Astrocyte of the spinal cord (primary cell): ENCODE measurements at regions not wholly inside any gene's neighbourhood (a gene's known extent, or its start where the extent isn't known, plus 50 kb on each side); places are given as distances from the start of the nearest gene placed in this dataset.

ENCODE experiments used
- DNase-seq: peaks from one replicate; pipeline ENCODE4 v3.0.0; 2011; ENCODE audit warnings: low read depth, low spot score
- H3K4me3 ChIP-seq: 2 replicates; pipeline ENCODE4 v1.5.1; 2011; ENCODE audit warnings: low read depth, mild to moderate bottlenecking, low read length, moderate library complexity
- in situ Hi-C: cut with HindIII; loops from 2 replicates; pipeline ENCODE4 v1.10.0; 2017; ENCODE audit warnings: low sequenced_read_pairs
- TF ChIP-seq, protein P1 (sequence below): IDR thresholded peaks from 2 replicates; pipeline ENCODE4 v1.5.1; 2012; ENCODE audit warnings: low read depth, mild to moderate bottlenecking, low read length, inconsistent platforms

GRCh38 chr6:139872665-139873064 lies 498.2 kb upstream of the CITED2 start:
- in situ Hi-C loops, result no loop called here
- TF ChIP-seq, protein P1, sequence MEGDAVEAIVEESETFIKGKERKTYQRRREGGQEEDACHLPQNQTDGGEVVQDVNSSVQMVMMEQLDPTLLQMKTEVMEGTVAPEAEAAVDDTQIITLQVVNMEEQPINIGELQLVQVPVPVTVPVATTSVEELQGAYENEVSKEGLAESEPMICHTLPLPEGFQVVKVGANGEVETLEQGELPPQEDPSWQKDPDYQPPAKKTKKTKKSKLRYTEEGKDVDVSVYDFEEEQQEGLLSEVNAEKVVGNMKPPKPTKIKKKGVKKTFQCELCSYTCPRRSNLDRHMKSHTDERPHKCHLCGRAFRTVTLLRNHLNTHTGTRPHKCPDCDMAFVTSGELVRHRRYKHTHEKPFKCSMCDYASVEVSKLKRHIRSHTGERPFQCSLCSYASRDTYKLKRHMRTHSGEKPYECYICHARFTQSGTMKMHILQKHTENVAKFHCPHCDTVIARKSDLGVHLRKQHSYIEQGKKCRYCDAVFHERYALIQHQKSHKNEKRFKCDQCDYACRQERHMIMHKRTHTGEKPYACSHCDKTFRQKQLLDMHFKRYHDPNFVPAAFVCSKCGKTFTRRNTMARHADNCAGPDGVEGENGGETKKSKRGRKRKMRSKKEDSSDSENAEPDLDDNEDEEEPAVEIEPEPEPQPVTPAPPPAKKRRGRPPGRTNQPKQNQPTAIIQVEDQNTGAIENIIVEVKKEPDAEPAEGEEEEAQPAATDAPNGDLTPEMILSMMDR, result no peak
- DNase-seq, result no peak
- H3K4me3 ChIP-seq, result no peak overlapping the region

GRCh38 chr6:139871803-139872510 lies 497.5 kb upstream of the CITED2 start:
- no peak for DNase-seq
- in situ Hi-C loops, result no loop called here
- TF ChIP-seq, protein P1, result no peak
- no peak overlapping the region for H3K4me3 ChIP-seq

GRCh38 chr6:139871165-139871710 lies 496.8 kb upstream of the CITED2 start:
- in situ Hi-C loops, result no loop called here
- DNase-seq, result no peak
- TF ChIP-seq, protein P1, result no peak
- H3K4me3 ChIP-seq, result no peak overlapping the region

DNA sequence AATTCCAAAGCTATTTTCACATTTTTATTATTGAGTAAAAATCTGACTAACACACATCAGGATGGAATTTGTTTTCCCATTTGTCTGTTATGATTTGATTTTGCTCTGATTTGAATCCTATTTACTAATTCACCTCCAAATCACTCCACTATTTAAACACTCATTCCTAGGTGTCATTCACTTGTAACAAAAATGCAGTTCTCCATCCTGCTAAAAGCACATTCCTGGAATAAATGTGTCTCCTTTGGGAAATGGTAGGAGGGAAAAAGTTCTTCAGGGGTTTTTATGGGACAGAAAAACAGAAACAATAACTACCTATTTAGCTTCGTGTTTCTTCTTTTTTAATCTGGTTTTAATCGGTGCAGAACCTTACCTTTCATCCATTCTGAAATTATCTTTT lies 494.1 kb upstream of the CITED2 start:
- no peak for DNase-seq
- TF ChIP-seq, protein P1, result no peak
- no peak overlapping the region for H3K4me3 ChIP-seq
- in situ Hi-C loops, result no loop called here

DNA sequence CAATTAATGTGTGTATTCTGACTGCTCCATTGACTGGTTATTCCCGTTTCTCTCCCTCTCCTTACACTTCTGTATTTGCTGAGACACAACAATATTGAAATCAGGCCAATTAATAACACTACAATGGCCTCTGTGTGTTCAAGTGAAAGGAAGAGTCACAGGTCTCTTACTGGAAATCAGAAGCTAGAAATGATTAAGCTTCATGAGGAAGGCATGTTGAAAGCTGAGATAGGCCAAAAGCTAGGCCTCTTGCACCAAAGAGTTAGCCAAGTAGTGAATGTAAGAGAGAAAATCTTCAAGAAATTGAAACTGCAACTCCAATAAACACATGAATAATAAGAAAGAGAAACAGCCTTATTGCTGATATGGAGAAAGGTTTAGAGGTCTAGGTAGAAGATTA lies 489.5 kb upstream of the CITED2 start:
- no peak overlapping the region for H3K4me3 ChIP-seq
- in situ Hi-C loops, result no loop called here
- DNase-seq, result no peak
- TF ChIP-seq, protein P1, result no peak

DNA sequence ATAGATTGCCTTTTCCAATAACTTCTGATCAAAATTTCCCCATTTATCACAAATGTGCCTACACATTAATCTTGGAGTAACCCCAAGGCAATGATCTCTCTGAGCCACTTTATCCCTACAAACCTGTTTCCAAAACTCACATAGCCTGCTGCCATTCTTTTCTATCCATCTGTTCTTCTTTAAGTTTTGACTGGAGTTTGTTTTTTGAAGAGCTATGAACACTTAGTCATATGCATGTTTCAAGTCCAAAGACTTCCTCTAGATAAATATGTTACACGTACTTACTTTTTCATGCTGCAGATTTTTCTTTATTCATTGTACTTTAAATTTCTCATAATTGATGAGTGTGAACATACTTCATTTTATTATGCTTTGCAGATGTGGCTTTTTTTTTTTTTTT lies 488.9 kb upstream of the CITED2 start:
- peak; percentile 37 for DNase-seq
- TF ChIP-seq, protein P1, result no peak
- in situ Hi-C loops, result no loop called here
- H3K4me3 ChIP-seq, result no peak overlapping the region
